ENCODE measurements at regions not wholly inside any gene's neighbourhood (a gene's known extent, or its start where the extent isn't known, plus 50 kb on each side); places are given as distances from the start of the nearest gene placed in this dataset.
"Not testable (repeated sequence)": the region's sequence is repeated elsewhere in the genome, so short reads cannot be mapped to it uniquely, and the experiment has no call there.

- no peak for TF ChIP-seq EZH2 (IDR thresholded peaks at IDR 0.05; ENCODE audit: low read depth)
- no peak for TF ChIP-seq CTCF (conservative IDR thresholded peaks at IDR 0.05)
- DNase-seq, result no peak
- intact Hi-C loops (cut with micrococcal nuclease; ENCODE audit: unreplicated experiment), result no loop called here
- H3K4me1 ChIP-seq (replicated peaks; ENCODE audit: insufficient read depth), result no peaks in the 10 kb centered on the region
- H4K20me1 ChIP-seq (ENCODE audit: insufficient read depth), result no peaks in the 10 kb centered on the region
- no peak overlapping the region for H3K4me2 ChIP-seq
- H3K4me3 ChIP-seq, result no peak overlapping the region
- BruUV-seq (replicated peaks), result no TSS peak
- no peaks in the 10 kb centered on the region for H3F3A ChIP-seq (ENCODE audit: insufficient read depth, low read depth)
- no peaks in the 10 kb centered on the region for H3K9me2 ChIP-seq (ENCODE audit: insufficient read depth)
- no peaks in the 10 kb centered on the region for H3K36me3 ChIP-seq (ENCODE audit: low read depth)
- 0 out of 2 replicates have a peak, but pooled peaks cover 3% of the 10 kb centered on the region for H3K27me3 ChIP-seq (ENCODE audit: insufficient read depth, low read depth)
- no peak overlapping the region for H3K27ac ChIP-seq
- no peaks in the 10 kb centered on the region for H3K79me2 ChIP-seq (ENCODE audit: low read depth)
- no peaks in the 10 kb centered on the region for H3K9me3 ChIP-seq (ENCODE audit: insufficient read depth, low read depth)
- H2AFZ ChIP-seq, result no peak overlapping the region
- POLR2A ChIA-PET (ENCODE audit: unreplicated experiment), result no interaction called here
- CTCF ChIA-PET, result no interaction called here
These were observed 226.2 kb downstream of the CCDC74A start for GRCh38 chr2:131753640-131754561.

- intact Hi-C loops (cut with micrococcal nuclease; ENCODE audit: unreplicated experiment), result no loop called here
- H3K4me1 ChIP-seq (replicated peaks; ENCODE audit: insufficient read depth), result no peaks in the 10 kb centered on the region
- no peaks in the 10 kb centered on the region for H3K79me2 ChIP-seq (ENCODE audit: low read depth)
- no peaks in the 10 kb centered on the region for H3K9me3 ChIP-seq (ENCODE audit: insufficient read depth, low read depth)
- H3K4me2 ChIP-seq, result no peak overlapping the region
- BruUV-seq (replicated peaks), result no TSS peak
- H2AFZ ChIP-seq, result no peak overlapping the region
- H4K20me1 ChIP-seq (ENCODE audit: insufficient read depth), result no peaks in the 10 kb centered on the region
- H3K9me2 ChIP-seq (ENCODE audit: insufficient read depth), result no peaks in the 10 kb centered on the region
- H3K36me3 ChIP-seq (ENCODE audit: low read depth), result no peaks in the 10 kb centered on the region
- no peak overlapping the region for H3K4me3 ChIP-seq
- H3K27me3 ChIP-seq (ENCODE audit: insufficient read depth, low read depth), result 0 out of 2 replicates have a peak, but pooled peaks cover 3% of the 10 kb centered on the region
- no peak for DNase-seq
- no peak for TF ChIP-seq CTCF (conservative IDR thresholded peaks at IDR 0.05)
- no peak for TF ChIP-seq EZH2 (IDR thresholded peaks at IDR 0.05; ENCODE audit: low read depth)
- no peaks in the 10 kb centered on the region for H3F3A ChIP-seq (ENCODE audit: insufficient read depth, low read depth)
- POLR2A ChIA-PET (ENCODE audit: unreplicated experiment), result no interaction called here
- no peak overlapping the region for H3K27ac ChIP-seq
- CTCF ChIA-PET, result no interaction called here
These were observed 227.4 kb downstream of the CCDC74A start for GRCh38 chr2:131754929-131755720.

GRCh38 chr2:131756141-131756907 is 228.6 kb downstream of the CCDC74A start:
- Histone ChIP-seq H3K4me3 (no peak overlapping the region), H3K9me2 (ENCODE audit: insufficient read depth) (no peaks in the 10 kb centered on the region), H3K4me2 (no peak overlapping the region), H2AFZ (no peak overlapping the region), H3K36me3 (ENCODE audit: low read depth) (no peaks in the 10 kb centered on the region), H3K27ac (no peak overlapping the region), H3K9me3 (ENCODE audit: insufficient read depth, low read depth) (no peaks in the 10 kb centered on the region), H3K27me3 (ENCODE audit: insufficient read depth, low read depth) (0 out of 2 replicates have a peak, but pooled peaks cover 3% of the 10 kb centered on the region), H3K79me2 (ENCODE audit: low read depth) (no peaks in the 10 kb centered on the region), H4K20me1 (ENCODE audit: insufficient read depth) (no peaks in the 10 kb centered on the region), H3F3A (ENCODE audit: insufficient read depth, low read depth) (no peaks in the 10 kb centered on the region), H3K4me1 (replicated peaks; ENCODE audit: insufficient read depth) (no peaks in the 10 kb centered on the region)
- intact Hi-C loops (cut with micrococcal nuclease; ENCODE audit: unreplicated experiment), result no loop called here
- ChIA-PET POLR2A (ENCODE audit: unreplicated experiment) (no interaction called here), CTCF (no interaction called here)
- no peak for DNase-seq
- no peak for TF ChIP-seq EZH2 (IDR thresholded peaks at IDR 0.05; ENCODE audit: low read depth)
- TF ChIP-seq CTCF (conservative IDR thresholded peaks at IDR 0.05), result no peak
- BruUV-seq (replicated peaks), result no TSS peak

GRCh38 chr2:131758941-131759340 is 231.3 kb downstream of the CCDC74A start:
- POLR2A ChIA-PET (ENCODE audit: unreplicated experiment); intact Hi-C loops (cut with micrococcal nuclease; ENCODE audit: unreplicated experiment); BruUV-seq (replicated peaks); H3K9me2 ChIP-seq (ENCODE audit: insufficient read depth); H3K4me2 ChIP-seq; H3K36me3 ChIP-seq (ENCODE audit: low read depth); H3K4me1 ChIP-seq (replicated peaks; ENCODE audit: insufficient read depth); H3K4me3 ChIP-seq; H2AFZ ChIP-seq; H3F3A ChIP-seq (ENCODE audit: insufficient read depth, low read depth); H3K27me3 ChIP-seq (ENCODE audit: insufficient read depth, low read depth); CTCF ChIA-PET; DNase-seq; H3K79me2 ChIP-seq (ENCODE audit: low read depth); H3K9me3 ChIP-seq (ENCODE audit: insufficient read depth, low read depth); H4K20me1 ChIP-seq (ENCODE audit: insufficient read depth); H3K27ac ChIP-seq: not testable (repeated sequence)
